Breast epithelium (tissue), 3 donors: ENCODE measurements at regions not wholly inside any gene's neighbourhood (a gene's known extent, or its start where the extent isn't known, plus 50 kb on each side); places are given as distances from the start of the nearest gene placed in this dataset.

ENCODE experiments used
- CTCF ChIP-seq, 3 donors: fragments of 450-650 bp; IDR thresholded peaks; one replicate each; pipeline ENCODE4 v1.5.1; 2016 to 2017; ENCODE audit warnings: antibody characterized with exemption in 3 of 3, mild to moderate bottlenecking in 3 of 3, moderate library complexity in 3 of 3
- POLR2A ChIP-seq: fragments of 450-650 bp; IDR thresholded peaks from one replicate; pipeline ENCODE4 v1.6.1; 2016; ENCODE audit warnings: antibody characterized with exemption, mild to moderate bottlenecking, moderate library complexity

- TF ChIP-seq POLR2A (no peak), CTCF (IDR thresholded peaks at IDR 0.05) (no peak)
These were observed 193.6 kb downstream of the MTRR start for GRCh38 chr5:8062521-8062920.
